GM12864 (cell line): ENCODE measurements at regions not wholly inside any gene's neighbourhood (a gene's known extent, or its start where the extent isn't known, plus 50 kb on each side); places are given as distances from the start of the nearest gene placed in this dataset.

ENCODE experiments used
- DNase-seq: peaks from one replicate; pipeline ENCODE4 v3.0.0-alpha.2; 2011; ENCODE audit warnings: low read depth
- H3K4me3 ChIP-seq: 2 replicates; pipeline ENCODE4 v1.5.1; 2011; ENCODE audit warnings: mild to moderate bottlenecking, low read depth, low read length, control low read depth
- TF ChIP-seq, protein P1 (sequence below): IDR thresholded peaks from 2 replicates; pipeline ENCODE4 v1.5.1; 2011; ENCODE audit warnings: low read depth, mild to moderate bottlenecking, moderate library complexity, low read length, control low read depth, inconsistent platforms; ENCODE audit errors: missing control alignments

DNA sequence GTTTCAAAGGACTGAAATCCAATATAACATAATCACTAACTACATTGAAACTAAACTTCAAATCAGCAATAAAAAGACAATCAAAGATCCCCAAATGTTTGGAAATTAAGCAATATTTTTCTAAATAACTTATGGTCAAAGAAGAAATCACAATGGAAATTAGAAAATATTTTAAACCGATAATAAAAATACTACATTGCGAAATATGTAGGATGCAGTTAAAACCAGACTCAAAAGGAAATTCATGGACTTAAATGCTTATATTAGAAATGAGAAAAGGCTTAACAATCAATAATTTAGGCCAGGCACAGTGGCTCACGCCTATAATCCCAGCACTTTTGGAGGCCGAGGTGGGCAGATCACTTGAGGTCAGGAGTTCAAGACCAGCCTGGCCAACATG is 79.0 kb upstream of the HAAO start:
- no peak overlapping the region for H3K4me3 ChIP-seq
- TF ChIP-seq, protein P1, sequence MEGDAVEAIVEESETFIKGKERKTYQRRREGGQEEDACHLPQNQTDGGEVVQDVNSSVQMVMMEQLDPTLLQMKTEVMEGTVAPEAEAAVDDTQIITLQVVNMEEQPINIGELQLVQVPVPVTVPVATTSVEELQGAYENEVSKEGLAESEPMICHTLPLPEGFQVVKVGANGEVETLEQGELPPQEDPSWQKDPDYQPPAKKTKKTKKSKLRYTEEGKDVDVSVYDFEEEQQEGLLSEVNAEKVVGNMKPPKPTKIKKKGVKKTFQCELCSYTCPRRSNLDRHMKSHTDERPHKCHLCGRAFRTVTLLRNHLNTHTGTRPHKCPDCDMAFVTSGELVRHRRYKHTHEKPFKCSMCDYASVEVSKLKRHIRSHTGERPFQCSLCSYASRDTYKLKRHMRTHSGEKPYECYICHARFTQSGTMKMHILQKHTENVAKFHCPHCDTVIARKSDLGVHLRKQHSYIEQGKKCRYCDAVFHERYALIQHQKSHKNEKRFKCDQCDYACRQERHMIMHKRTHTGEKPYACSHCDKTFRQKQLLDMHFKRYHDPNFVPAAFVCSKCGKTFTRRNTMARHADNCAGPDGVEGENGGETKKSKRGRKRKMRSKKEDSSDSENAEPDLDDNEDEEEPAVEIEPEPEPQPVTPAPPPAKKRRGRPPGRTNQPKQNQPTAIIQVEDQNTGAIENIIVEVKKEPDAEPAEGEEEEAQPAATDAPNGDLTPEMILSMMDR = no peak
- DNase-seq = no peak

DNA sequence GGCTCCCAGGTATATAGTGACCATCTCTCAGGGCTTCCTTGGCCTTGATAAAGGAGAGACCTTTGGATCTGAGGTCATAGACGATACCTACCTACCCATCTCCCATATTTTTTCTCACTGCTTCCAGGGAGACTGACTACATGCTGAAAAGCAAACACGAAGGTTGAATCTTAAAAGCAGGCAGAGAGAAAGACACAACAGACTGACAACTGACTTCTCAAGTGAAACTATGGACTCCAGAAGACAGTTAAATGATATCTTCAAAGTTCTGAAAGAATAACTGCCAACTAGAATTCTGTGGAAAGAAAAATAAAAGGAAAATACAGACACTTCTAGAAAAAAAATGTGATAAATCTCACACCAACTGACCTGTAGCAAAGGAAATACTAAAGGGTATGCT is 76.5 kb upstream of the HAAO start:
- DNase-seq = no peak
- H3K4me3 ChIP-seq = no peak overlapping the region
- TF ChIP-seq, protein P1 = no peak

DNA sequence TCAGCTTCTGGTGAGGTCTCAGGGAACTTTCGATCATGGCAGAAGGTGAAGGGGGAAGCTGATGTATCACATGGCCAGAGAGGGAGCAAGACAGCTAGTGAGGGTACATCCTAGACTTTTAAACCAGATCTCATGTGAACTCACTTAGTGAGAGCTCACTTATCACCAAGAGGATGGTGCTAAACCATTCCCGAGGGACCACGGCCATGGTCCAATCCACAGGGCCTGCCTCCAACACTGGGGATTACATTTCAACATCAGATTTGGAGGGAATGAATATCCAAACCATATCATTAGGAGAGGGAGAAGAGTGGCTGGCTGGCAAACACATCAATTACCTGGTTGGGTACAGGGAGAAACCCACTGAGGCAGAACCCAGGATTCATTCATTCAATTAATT is 75.7 kb upstream of the HAAO start:
- no peak for DNase-seq
- TF ChIP-seq, protein P1 = no peak
- no peak overlapping the region for H3K4me3 ChIP-seq

DNA sequence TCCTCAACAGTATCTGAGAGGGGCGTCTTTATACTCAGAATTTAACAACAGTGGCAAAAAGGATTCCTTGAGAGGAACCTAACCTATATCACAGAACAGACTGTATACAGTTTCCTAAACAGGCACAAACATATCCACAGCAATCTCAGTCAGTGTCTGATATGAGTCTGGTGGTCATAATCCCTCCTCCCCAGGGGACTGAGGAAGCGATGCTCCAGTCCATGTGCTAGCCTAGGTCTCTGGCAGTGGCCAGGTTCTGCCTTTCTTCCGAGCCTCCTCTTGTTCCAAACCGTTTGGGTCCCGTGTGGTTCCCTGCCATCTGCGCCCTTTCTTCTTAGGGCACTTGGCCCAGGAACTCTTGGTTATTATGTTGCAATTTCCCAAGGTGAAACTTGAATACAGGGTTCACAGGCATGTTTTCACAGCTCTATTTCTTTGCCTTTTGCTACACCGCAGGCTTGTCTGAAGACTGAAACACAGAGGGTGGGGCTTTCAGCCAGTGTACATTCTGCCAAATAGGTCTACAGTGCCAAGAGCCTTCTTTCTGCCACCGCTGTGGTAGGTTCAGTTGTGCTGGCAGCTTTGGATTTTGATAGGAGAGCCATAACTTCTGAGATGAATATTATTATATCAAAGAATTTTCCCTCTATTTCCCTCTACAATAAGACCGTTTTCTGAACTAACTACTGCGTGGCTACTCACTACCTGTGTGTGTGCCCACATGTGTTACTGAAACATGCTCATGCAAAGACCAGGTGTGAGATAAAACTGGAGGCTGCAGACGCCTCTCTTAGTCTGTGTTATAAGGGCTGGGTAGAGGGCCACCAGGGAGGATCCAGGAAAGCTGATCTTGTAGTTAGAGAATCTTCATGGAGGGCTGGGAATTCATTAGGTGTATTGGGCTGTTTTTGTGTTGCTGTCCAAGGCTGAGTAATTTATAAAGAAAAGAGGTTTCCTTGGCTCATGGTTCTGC is 75.0 kb upstream of the HAAO start:
- TF ChIP-seq, protein P1 = no peak
- no peak overlapping the region for H3K4me3 ChIP-seq
- DNase-seq = no peak

DNA sequence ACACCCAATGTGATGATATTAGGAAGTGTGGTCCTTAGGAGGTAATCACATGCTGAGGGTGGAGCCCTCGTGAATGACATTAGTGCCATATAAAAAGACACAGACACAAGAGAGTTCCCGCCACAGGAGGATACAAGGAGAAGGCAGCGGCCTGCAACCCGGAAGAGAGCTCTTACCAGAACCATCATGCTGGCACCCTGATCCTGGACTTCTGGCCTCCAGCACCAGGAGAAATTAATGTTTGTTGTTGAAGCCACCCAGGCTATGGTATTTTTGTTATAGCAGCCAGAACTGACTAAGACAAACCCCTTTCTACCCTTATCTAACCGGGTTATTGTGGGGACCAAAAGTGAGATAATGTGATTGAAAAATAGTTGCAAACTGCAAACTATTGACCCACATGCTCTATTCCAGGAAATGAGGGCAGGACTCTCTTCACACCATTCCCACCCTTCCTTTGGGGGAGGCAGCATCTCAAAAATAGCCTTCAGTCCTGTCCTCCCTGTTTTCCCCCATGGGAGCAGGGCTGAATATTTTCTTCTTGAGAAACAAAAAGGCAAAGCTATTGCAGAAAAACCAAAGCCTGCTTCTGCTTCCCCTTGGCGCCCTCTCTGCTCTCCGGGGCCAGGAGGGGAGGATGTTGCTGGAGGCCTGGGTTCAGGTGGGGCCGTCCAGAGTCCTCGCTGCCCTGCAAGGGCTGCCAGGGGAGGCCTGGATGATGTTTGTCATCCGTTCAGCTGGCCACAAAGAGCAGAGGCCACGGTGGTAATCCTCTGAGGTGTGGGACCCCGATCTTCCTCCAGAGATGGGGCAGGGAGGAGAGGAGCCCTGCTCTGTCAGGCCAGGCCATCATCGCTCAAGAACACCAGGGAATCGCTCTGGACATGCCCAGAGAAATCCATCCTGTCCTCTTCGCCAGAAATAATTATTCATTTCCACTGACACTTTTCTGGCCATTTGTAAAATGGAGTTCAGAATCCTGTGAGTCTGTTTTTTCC is 73.8 kb upstream of the HAAO start:
- TF ChIP-seq, protein P1 = no peak
- no peak for DNase-seq
- no peak overlapping the region for H3K4me3 ChIP-seq

DNA sequence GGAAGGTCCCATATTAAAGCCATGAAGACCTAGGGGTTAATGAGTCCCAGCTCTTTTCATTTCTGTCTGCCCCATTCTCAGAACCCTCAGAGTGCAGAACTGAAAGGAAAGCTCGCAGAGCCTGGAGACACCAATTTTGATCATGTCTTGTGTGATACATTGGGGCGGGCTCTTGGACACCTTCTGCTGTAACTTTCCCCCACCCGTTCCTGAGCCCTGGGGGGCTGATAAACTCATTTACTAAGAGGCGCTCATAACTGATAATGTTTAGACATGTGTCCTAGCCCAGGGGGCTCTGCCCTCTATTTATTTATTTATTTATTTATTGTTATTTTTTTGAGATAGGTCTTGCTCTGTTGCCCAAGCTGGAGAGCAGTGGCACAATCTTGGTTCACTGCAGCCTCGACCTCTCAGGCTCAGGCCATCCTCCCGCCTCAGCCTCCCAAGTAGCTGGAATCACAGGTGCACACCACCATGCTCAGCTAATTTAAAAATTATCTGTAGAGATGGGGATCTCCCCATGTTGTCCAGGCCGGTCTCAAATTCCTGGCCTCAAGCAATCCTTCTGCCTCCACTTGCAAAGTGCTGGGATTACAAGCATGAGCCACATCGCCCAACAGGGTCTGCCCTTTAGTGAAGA is 72.4 kb upstream of the HAAO start:
- no peak overlapping the region for H3K4me3 ChIP-seq
- TF ChIP-seq, protein P1 = no peak
- DNase-seq = no peak
